WTC11 (cell line): ENCODE measurements at regions not wholly inside any gene's neighbourhood (a gene's known extent, or its start where the extent isn't known, plus 50 kb on each side); places are given as distances from the start of the nearest gene placed in this dataset.

ENCODE experiments used
- ATAC-seq: fragments of 200-7000 bp; cut with Tn5 transposase; 2 replicates; pipeline ENCODE4 v1.10.0; 2021; ENCODE audit warnings: mild to moderate bottlenecking, moderate library complexity
- CTCF ChIA-PET: fragments of 300-600 bp; sonication (Branson Sonifier 250); formaldehyde crosslinking; loops from one replicate; lab custom pipeline; 2021; ENCODE audit warnings: antibody characterized with exemption; lab: Charles Lee
- POLR2A ChIA-PET: fragments of 350-600 bp; sonication (Branson Sonifier 250); formaldehyde crosslinking; loops from one replicate; lab custom pipeline; 2021; ENCODE audit warnings: antibody characterized with exemption; lab: Charles Lee
- DNase-seq: peaks from one replicate; pipeline ENCODE4 v3.0.0; 2021; ENCODE audit warnings: low spot score
- H3K27ac Mint-ChIP-seq: 2 replicates; pipeline ENCODE4 v1.8.0; 2021; ENCODE audit warnings: mixed read lengths
- H3K27me3 Mint-ChIP-seq: 2 replicates; pipeline ENCODE4 v1.8.0; 2021; ENCODE audit warnings: low read depth, mild to moderate bottlenecking, moderate library complexity, mixed read lengths
- H3K36me3 Mint-ChIP-seq: 2 replicates; pipeline ENCODE4 v1.8.0; 2021; ENCODE audit warnings: mixed read lengths
- H3K4me1 Mint-ChIP-seq: 2 replicates; pipeline ENCODE4 v1.8.0; 2022; ENCODE audit warnings: mixed read lengths
- H3K4me3 Mint-ChIP-seq: 2 replicates; pipeline ENCODE4 v1.8.0; 2021; ENCODE audit warnings: mild to moderate bottlenecking, moderate library complexity, mixed read lengths
- H3K9me3 Mint-ChIP-seq: 2 replicates; pipeline ENCODE4 v1.8.0; 2021; ENCODE audit warnings: mixed read lengths
- AFF4 ChIP-seq: sonication (generic); formaldehyde crosslinking; IDR thresholded peaks from 2 replicates; pipeline ENCODE4 v1.8.1; 2023; ENCODE audit warnings: mild to moderate bottlenecking, missing genetic modification reagents, borderline replicate concordance
- ATF1 ChIP-seq: sonication (generic); formaldehyde crosslinking; IDR thresholded peaks from 2 replicates; pipeline ENCODE4 v1.8.1; 2023; ENCODE audit warnings: mild to moderate bottlenecking, moderate library complexity, missing genetic modification reagents
- ATF2 ChIP-seq: sonication (generic); formaldehyde crosslinking; IDR thresholded peaks from 2 replicates; pipeline ENCODE4 v1.8.1; 2022; ENCODE audit warnings: low read depth, missing genetic modification reagents, borderline replicate concordance
- CBFB ChIP-seq: sonication (generic); formaldehyde crosslinking; IDR thresholded peaks from 2 replicates; pipeline ENCODE4 v1.8.1; 2022; ENCODE audit warnings: mild to moderate bottlenecking, low read depth, missing genetic modification reagents
- CDX4 ChIP-seq: fragments of 250-450 bp; sonication (Bioruptor Pico); IDR thresholded peaks from 2 replicates; pipeline ENCODE4 v1.9.0; 2021; ENCODE audit warnings: moderate library complexity, mild to moderate bottlenecking, inconsistent platforms, borderline replicate concordance
- CREM ChIP-seq: sonication (generic); formaldehyde crosslinking; IDR thresholded peaks from 2 replicates; pipeline ENCODE4 v1.8.1; 2022; ENCODE audit warnings: mild to moderate bottlenecking, missing genetic modification reagents, moderate library complexity
- CTCF ChIP-seq: fragments of 200-600 bp; IDR thresholded peaks from 2 replicates; pipeline ENCODE4 v1.8.0; 2022; ENCODE audit warnings: antibody characterized with exemption
- E2F1 ChIP-seq: sonication (generic); formaldehyde crosslinking; IDR thresholded peaks from 2 replicates; pipeline ENCODE4 v1.8.0; 2022; ENCODE audit warnings: mild to moderate bottlenecking, missing genetic modification reagents
- ETV6 ChIP-seq: sonication (generic); formaldehyde crosslinking; IDR thresholded peaks from 2 replicates; pipeline ENCODE4 v1.8.1; 2022; ENCODE audit warnings: mild to moderate bottlenecking, missing genetic modification reagents
- FOXK1 ChIP-seq: sonication (generic); formaldehyde crosslinking; IDR thresholded peaks from 2 replicates; pipeline ENCODE4 v1.8.0; 2022; ENCODE audit warnings: mild to moderate bottlenecking, moderate library complexity, missing genetic modification reagents
- FOXP1 ChIP-seq: sonication (generic); formaldehyde crosslinking; IDR thresholded peaks from 2 replicates; pipeline ENCODE4 v1.8.0; 2022; ENCODE audit warnings: missing genetic modification reagents, mild to moderate bottlenecking, moderate library complexity, borderline replicate concordance
- GRHL2 ChIP-seq: fragments of 250-450 bp; sonication (Bioruptor Pico); IDR thresholded peaks from 2 replicates; pipeline ENCODE4 v1.8.0; 2022; ENCODE audit warnings: mild to moderate bottlenecking, moderate library complexity; ENCODE audit not compliant: insufficient replicate concordance, severe bottlenecking
- GTF2I ChIP-seq: fragments of 250-450 bp; sonication (Bioruptor Pico); conservative IDR thresholded peaks from 2 replicates; pipeline ENCODE4 v1.4.0; 2021; ENCODE audit warnings: mild to moderate bottlenecking
- HMGXB4 ChIP-seq: sonication (generic); formaldehyde crosslinking; IDR thresholded peaks from 2 replicates; pipeline ENCODE4 v1.8.1; 2023; ENCODE audit warnings: mild to moderate bottlenecking, moderate library complexity, missing genetic modification reagents
- KAT7 ChIP-seq: sonication (generic); formaldehyde crosslinking; IDR thresholded peaks from 2 replicates; pipeline ENCODE4 v1.8.1; 2023; ENCODE audit warnings: missing genetic modification reagents, mild to moderate bottlenecking, borderline replicate concordance
- PRRX2 ChIP-seq: fragments of 250-450 bp; sonication (Bioruptor Pico); IDR thresholded peaks from 2 replicates; pipeline ENCODE4 v1.8.0; 2021; ENCODE audit warnings: mild to moderate bottlenecking
- SMAD4 ChIP-seq: sonication (generic); formaldehyde crosslinking; IDR thresholded peaks from 2 replicates; pipeline ENCODE4 v1.8.0; 2022; ENCODE audit warnings: mild to moderate bottlenecking, missing genetic modification reagents
- USF2 ChIP-seq: sonication (generic); formaldehyde crosslinking; IDR thresholded peaks from 2 replicates; pipeline ENCODE4 v1.8.1; 2023; ENCODE audit warnings: mild to moderate bottlenecking, missing genetic modification reagents, moderate library complexity
- ZNF138 ChIP-seq: sonication (generic); formaldehyde crosslinking; conservative IDR thresholded peaks from 2 replicates; pipeline ENCODE4 v1.8.1; 2022; ENCODE audit warnings: mild to moderate bottlenecking, moderate library complexity, missing genetic modification reagents
- ZNF396 ChIP-seq: fragments of 250-450 bp; sonication (Bioruptor Pico); IDR thresholded peaks from 2 replicates; pipeline ENCODE4 v1.8.0; 2021; ENCODE audit warnings: mild to moderate bottlenecking, moderate library complexity, borderline replicate concordance
- ZNF423 ChIP-seq: fragments of 250-450 bp; sonication (Bioruptor Pico); IDR thresholded peaks from 2 replicates; pipeline ENCODE4 v2.1.2; 2022; ENCODE audit warnings: mild to moderate bottlenecking, moderate library complexity
- ZNF512 ChIP-seq: sonication (generic); formaldehyde crosslinking; IDR thresholded peaks from 2 replicates; pipeline ENCODE4 v1.8.1; 2022; ENCODE audit warnings: missing genetic modification reagents, borderline replicate concordance
- ZNF671 ChIP-seq: fragments of 250-450 bp; sonication (Bioruptor Pico); IDR thresholded peaks from 2 replicates; pipeline ENCODE4 v1.8.0; 2021; ENCODE audit warnings: mild to moderate bottlenecking

GRCh38 chr5:56466136-56466816, 233.1 kb upstream of the ANKRD55 start:
- no peaks in the 10 kb centered on the region for H3K9me3 Mint-ChIP-seq
- CTCF ChIA-PET = no interaction called here
- POLR2A ChIA-PET = no interaction called here
- H3K27ac Mint-ChIP-seq = no peak overlapping the region
- no peak overlapping the region for H3K4me3 Mint-ChIP-seq
- peaks cover 39% of the 10 kb centered on the region for H3K4me1 Mint-ChIP-seq
- DNase-seq = no peak
- no peak for ATAC-seq
- H3K36me3 Mint-ChIP-seq = no peaks in the 10 kb centered on the region
- no peak for TF ChIP-seq GTF2I (CRISPR knock-in tag)
- no peak for TF ChIP-seq ZNF138 (CRISPR knock-in tag)
- TF ChIP-seq ZNF671 = no peak
- no peak for TF ChIP-seq GRHL2
- no peak for TF ChIP-seq PRRX2 (CRISPR knock-in tag)
- no peak for TF ChIP-seq CBFB (CRISPR knock-in tag)
- TF ChIP-seq E2F1 = no peak
- no peak for TF ChIP-seq ATF1 (CRISPR knock-in tag)
- no peak for TF ChIP-seq ETV6 (CRISPR knock-in tag)
- no peak for TF ChIP-seq CTCF
- no peak for TF ChIP-seq SMAD4 (CRISPR knock-in tag)
- no peak for TF ChIP-seq AFF4 (CRISPR knock-in tag)
- TF ChIP-seq USF2 (CRISPR knock-in tag) = no peak
- no peak for TF ChIP-seq ZNF512
- H3K27me3 Mint-ChIP-seq = no peaks in the 10 kb centered on the region; the same call in 1 of the 2 replicates

- H3K27ac Mint-ChIP-seq = 0 out of 2 replicates have a peak overlapping the region, but pooled peaks have one; percentile 2
- CTCF ChIA-PET = no interaction called here
- H3K4me1 Mint-ChIP-seq = peaks cover 41% of the 10 kb centered on the region
- ATAC-seq = no peak
- POLR2A ChIA-PET = no interaction called here
- no peaks in the 10 kb centered on the region for H3K36me3 Mint-ChIP-seq
- H3K27me3 Mint-ChIP-seq = no peaks in the 10 kb centered on the region; the same call in 1 of the 2 replicates
- no peak for DNase-seq
- H3K9me3 Mint-ChIP-seq = no peaks in the 10 kb centered on the region
- no peak overlapping the region for H3K4me3 Mint-ChIP-seq
- TF ChIP-seq CREM (CRISPR knock-in tag) (no peak), ZNF423 (CRISPR knock-in tag) (no peak), FOXK1 (CRISPR knock-in tag) (no peak), KAT7 (CRISPR knock-in tag) (no peak), ATF2 (CRISPR knock-in tag) (no peak), CDX4 (CRISPR knock-in tag) (no peak), FOXP1 (CRISPR knock-in tag) (no peak), HMGXB4 (no peak), ZNF396 (no peak)
Measured at GRCh38 chr5:56465769-56466135, 232.6 kb upstream of the ANKRD55 start.
